ENCODE measurements at regions not wholly inside any gene's neighbourhood (a gene's known extent, or its start where the extent isn't known, plus 50 kb on each side); places are given as distances from the start of the nearest gene placed in this dataset.

DNA sequence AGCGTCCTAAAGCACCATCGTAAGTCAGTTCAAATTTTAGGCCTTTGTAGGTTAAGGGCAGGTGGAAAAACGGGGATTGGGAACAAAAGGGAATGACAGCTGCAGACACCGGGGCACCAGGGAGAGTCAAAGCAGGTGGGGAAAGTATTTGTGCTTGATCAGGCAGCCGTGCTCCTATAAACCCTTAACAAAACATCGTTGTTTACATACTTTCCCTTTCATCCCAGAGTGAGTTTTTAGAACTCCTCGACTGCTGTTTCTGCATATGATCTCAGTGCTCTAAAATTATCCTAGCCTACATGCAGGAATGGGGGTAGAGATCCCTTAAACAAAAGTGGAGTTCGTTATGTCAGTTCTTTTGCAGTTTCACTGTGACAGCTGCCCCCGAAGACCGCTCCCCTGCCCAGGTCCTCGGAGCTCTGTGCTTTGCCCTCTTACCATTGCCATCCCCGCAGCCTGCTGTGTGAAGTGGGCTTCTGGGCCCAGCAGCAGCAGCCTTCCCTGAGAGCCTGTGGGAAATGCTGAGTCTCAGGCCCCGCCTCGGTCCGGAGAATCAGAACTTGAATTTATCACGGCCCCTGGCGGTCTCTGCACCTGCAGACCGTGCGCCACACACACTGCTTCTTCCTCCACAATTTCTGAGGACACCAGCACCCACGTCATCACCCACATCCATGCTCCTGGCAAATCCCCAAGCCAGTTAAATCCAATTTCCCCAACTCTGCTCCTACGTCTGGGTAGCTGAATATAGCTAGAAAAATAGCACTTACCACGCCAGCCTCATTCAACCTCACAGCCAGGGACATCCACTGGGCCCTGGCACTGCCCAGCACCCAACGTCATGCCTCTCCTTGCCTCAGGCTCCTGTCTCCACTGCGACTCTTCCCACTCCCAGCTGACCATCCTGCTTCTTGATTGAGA is 86.8 kb downstream of the NSUN2 start:
- TF ChIP-seq CTCF (IDR thresholded peaks at IDR 0.05) (no peak), POLR2AphosphoS5 (IDR thresholded peaks at IDR 0.05) (no peak), POLR2A (IDR thresholded peaks at IDR 0.05) (no peak)
